HEK293 (cell line): ENCODE measurements at regions not wholly inside any gene's neighbourhood (a gene's known extent, or its start where the extent isn't known, plus 50 kb on each side); places are given as distances from the start of the nearest gene placed in this dataset.

Source experiments
- CTCF ChIA-PET: fragments of 350-600 bp; formaldehyde crosslinking; extraction: SDS; loops from one replicate; lab custom pipeline; 2021; ENCODE audit warnings: antibody characterized with exemption; lab: Yijun Ruan, JAX
- POLR2A ChIA-PET: fragments of 300-600 bp; formaldehyde crosslinking; extraction: SDS; loops from one replicate; lab custom pipeline; 2020; ENCODE audit warnings: antibody characterized with exemption, inconsistent platforms; lab: Yijun Ruan, JAX
- H3K27ac ChIP-seq: fragments of 200-500 bp; sonication (Bioruptor generic); 2 replicates; pipeline ENCODE4 v1.5.1; 2014; ENCODE audit warnings: low read depth, low read length, control low read depth, inconsistent platforms; ENCODE audit errors: extremely low read depth
- H3K36me3 ChIP-seq, 2 experiments: fragments of 200-500 bp in 1 of 2; sonication (Bioruptor generic) in 1 of 2; 1 replicate in 1 of 2; 2 replicates in 1 of 2; pipeline ENCODE4 v1.5.1; 2014 to 2017; ENCODE audit warnings: inconsistent platforms in 2 of 2, low read length in 2 of 2; ENCODE audit not compliant: control insufficient read depth in 2 of 2, insufficient read depth in 1 of 2
- H3K4me1 ChIP-seq: fragments of 200-500 bp; sonication (Bioruptor generic); 2 replicates; pipeline ENCODE4 v1.5.1; 2014; ENCODE audit warnings: mild to moderate bottlenecking, low read length, inconsistent platforms; ENCODE audit not compliant: control insufficient read depth, insufficient read depth
- H3K4me3 ChIP-seq: 2 replicates; pipeline ENCODE4 v1.5.1; 2011; ENCODE audit warnings: low read depth, mild to moderate bottlenecking, control low read depth, low read length, moderate library complexity
- H3K9me3 ChIP-seq: fragments of 200-500 bp; sonication (Bioruptor generic); 2 replicates; pipeline ENCODE4 v1.5.1; 2014; ENCODE audit warnings: low read depth, low read length, inconsistent platforms; ENCODE audit not compliant: control insufficient read depth, insufficient read depth
- EGR2 ChIP-seq: fragments of 450-650 bp; formaldehyde crosslinking; IDR thresholded peaks from 2 replicates; pipeline ENCODE4 v1.5.1; 2016; ENCODE audit warnings: low read depth, missing biosample characterization, missing genetic modification characterization
- GLIS1 ChIP-seq: fragments of 450-650 bp; formaldehyde crosslinking; IDR thresholded peaks from 2 replicates; pipeline ENCODE4 v1.5.1; 2016; ENCODE audit warnings: missing biosample characterization, missing genetic modification characterization
- HOXD13 ChIP-seq: sonication (generic); formaldehyde crosslinking; IDR thresholded peaks from 2 replicates; pipeline ENCODE4 v1.8.0; 2022; ENCODE audit warnings: missing genetic modification reagents, borderline replicate concordance
- KLF9 ChIP-seq: fragments of 450-650 bp; formaldehyde crosslinking; IDR thresholded peaks from 2 replicates; pipeline ENCODE4 v1.5.1; 2016; ENCODE audit warnings: missing biosample characterization, missing genetic modification characterization, low read depth
- MEIS1 ChIP-seq: sonication (generic); formaldehyde crosslinking; IDR thresholded peaks from 2 replicates; pipeline ENCODE4 v1.8.1; 2022; ENCODE audit warnings: missing genetic modification reagents, mild to moderate bottlenecking, borderline replicate concordance
- PATZ1 ChIP-seq: fragments of 450-650 bp; formaldehyde crosslinking; IDR thresholded peaks from 2 replicates; pipeline ENCODE4 v1.5.1; 2016; ENCODE audit warnings: missing biosample characterization, missing genetic modification characterization
- REPIN1 ChIP-seq: fragments of 450-650 bp; formaldehyde crosslinking; IDR thresholded peaks from 2 replicates; pipeline ENCODE4 v1.5.1; 2017; ENCODE audit warnings: missing biosample characterization, missing genetic modification characterization, low read depth
- SALL2 ChIP-seq: fragments of 450-650 bp; formaldehyde crosslinking; IDR thresholded peaks from 2 replicates; pipeline ENCODE4 v1.5.0; 2017; ENCODE audit warnings: missing biosample characterization, mild to moderate bottlenecking, missing genetic modification characterization, borderline replicate concordance
- SETDB1 ChIP-seq: IDR thresholded peaks from one replicate; pipeline ENCODE4 v1.6.1; 2017; ENCODE audit warnings: mild to moderate bottlenecking, low read length, moderate library complexity, mixed read lengths; ENCODE audit not compliant: insufficient read length
- TRIM28 ChIP-seq: IDR thresholded peaks from 2 replicates; pipeline ENCODE4 v1.6.1; 2011; ENCODE audit warnings: low read length, control low read depth, borderline replicate concordance
- WT1 ChIP-seq: fragments of 450-650 bp; formaldehyde crosslinking; IDR thresholded peaks from 2 replicates; pipeline ENCODE4 v1.5.1; 2016; ENCODE audit warnings: missing biosample characterization, missing genetic modification characterization
- ZBTB10 ChIP-seq: fragments of 450-650 bp; formaldehyde crosslinking; IDR thresholded peaks from 2 replicates; pipeline ENCODE4 v1.5.1; 2016; ENCODE audit warnings: missing biosample characterization, missing genetic modification characterization
- ZBTB21 ChIP-seq: fragments of 450-650 bp; formaldehyde crosslinking; IDR thresholded peaks from 2 replicates; pipeline ENCODE4 v1.5.1; 2017; ENCODE audit warnings: missing biosample characterization, missing genetic modification characterization
- ZFHX2 ChIP-seq: fragments of 450-650 bp; formaldehyde crosslinking; conservative IDR thresholded peaks from 2 replicates; pipeline ENCODE4 v1.5.1; 2016; ENCODE audit warnings: missing biosample characterization, missing genetic modification characterization
- ZNF10 ChIP-seq: fragments of 450-650 bp; formaldehyde crosslinking; IDR thresholded peaks from 2 replicates; pipeline ENCODE4 v1.5.1; 2017; ENCODE audit warnings: missing biosample characterization, missing genetic modification characterization
- ZNF140 ChIP-seq: fragments of 450-650 bp; formaldehyde crosslinking; IDR thresholded peaks from 2 replicates; pipeline ENCODE4 v1.5.1; 2016; ENCODE audit warnings: missing biosample characterization, missing genetic modification characterization
- ZNF18 ChIP-seq: fragments of 450-650 bp; formaldehyde crosslinking; IDR thresholded peaks from 2 replicates; pipeline ENCODE4 v1.5.1; 2016; ENCODE audit warnings: missing biosample characterization, missing genetic modification characterization
- ZNF221 ChIP-seq: fragments of 450-650 bp; formaldehyde crosslinking; IDR thresholded peaks from 2 replicates; pipeline ENCODE4 v1.5.1; 2017; ENCODE audit warnings: missing biosample characterization, missing genetic modification characterization, borderline replicate concordance
- ZNF341 ChIP-seq: fragments of 450-650 bp; formaldehyde crosslinking; IDR thresholded peaks from 2 replicates; pipeline ENCODE4; 2016; ENCODE audit warnings: low read depth, missing biosample characterization, missing genetic modification characterization
- ZNF548 ChIP-seq: fragments of 450-650 bp; formaldehyde crosslinking; IDR thresholded peaks from 2 replicates; pipeline ENCODE4 v1.5.1; 2016; ENCODE audit warnings: missing biosample characterization, missing genetic modification characterization
- ZNF621 ChIP-seq: fragments of 450-650 bp; formaldehyde crosslinking; IDR thresholded peaks from 2 replicates; pipeline ENCODE4 v1.5.1; 2017; ENCODE audit warnings: missing biosample characterization, missing genetic modification characterization
- ZNF670 ChIP-seq: fragments of 450-650 bp; formaldehyde crosslinking; IDR thresholded peaks from 2 replicates; pipeline ENCODE4 v1.5.1; 2016; ENCODE audit warnings: missing biosample characterization, missing genetic modification characterization, low read depth
- ZNF692 ChIP-seq: fragments of 450-650 bp; formaldehyde crosslinking; IDR thresholded peaks from 2 replicates; pipeline ENCODE4 v1.5.1; 2016; ENCODE audit warnings: missing biosample characterization, missing genetic modification characterization
- TF ChIP-seq, protein P1 (sequence below): fragments of 450-650 bp; formaldehyde crosslinking; conservative IDR thresholded peaks from 2 replicates; pipeline ENCODE4 v1.5.1; 2016; ENCODE audit warnings: low read depth, missing biosample characterization, missing genetic modification characterization

- Histone ChIP-seq H3K27ac (no peak overlapping the region), H3K4me3 (no peak overlapping the region), H3K36me3 (no peaks in the 10 kb centered on the region), H3K9me3 (no peaks in the 10 kb centered on the region), H3K4me1 (no peaks in the 10 kb centered on the region)
- TF ChIP-seq ZFHX2 (tag by site-specific recombination) = peak; percentile 60
- TF ChIP-seq ZNF18 (tag by site-specific recombination) = no peak
- no peak for TF ChIP-seq SALL2 (tag by site-specific recombination)
- no peak for TF ChIP-seq ZNF221 (tag by site-specific recombination)
- TF ChIP-seq EGR2 (tag by site-specific recombination) = peak; percentile 33; the same call in 1 of the 2 replicates
- TF ChIP-seq TRIM28 = 0 out of 2 replicates have a peak, but pooled peaks have one; percentile 37
- peak; percentile 57 for TF ChIP-seq ZNF692 (tag by site-specific recombination)
- POLR2A ChIA-PET = no interaction called here
- CTCF ChIA-PET = no interaction called here
Observed at GRCh38 chr4:85166318-85166717, 199.8 kb upstream of the WDFY3 start.

DNA sequence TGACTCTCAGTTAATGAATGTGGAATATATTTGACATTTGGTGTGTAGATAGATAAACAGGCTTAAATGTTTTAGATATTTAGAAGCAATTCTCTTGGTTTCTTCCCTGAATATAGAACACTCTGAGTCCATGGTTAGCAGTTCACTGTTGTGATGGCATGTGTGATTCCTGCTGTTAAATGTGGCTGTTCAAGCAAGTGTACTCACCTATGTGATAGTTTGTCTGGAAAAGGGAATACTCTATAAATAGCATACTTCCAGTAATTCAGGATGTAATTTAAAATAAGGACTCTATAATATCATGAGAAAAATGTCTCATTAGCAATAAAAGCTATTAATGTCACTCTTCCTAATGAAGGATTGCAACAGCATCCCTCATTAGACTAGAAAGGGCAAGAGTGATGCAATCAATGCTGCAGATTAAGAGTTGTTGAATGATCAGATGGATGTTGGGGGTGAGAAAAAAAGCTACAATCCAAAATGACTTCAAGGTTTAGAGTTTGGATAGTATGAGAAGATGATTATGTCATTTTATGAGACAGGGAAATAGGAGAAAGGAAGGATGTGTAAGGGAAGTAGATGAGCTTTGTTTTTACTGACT is 201.8 kb upstream of the WDFY3 start:
- ChIA-PET CTCF (interaction anchor here (0.6 to 0.9 kb wide), 2 partner anchors 15 to 22 kb away, joined by 3 read pairs; no protein-coding TSS in a partner anchor), POLR2A (no interaction called here)
- Histone ChIP-seq H3K27ac (no peak overlapping the region), H3K9me3 (no peaks in the 10 kb centered on the region), H3K4me1 (no peaks in the 10 kb centered on the region), H3K4me3 (no peak overlapping the region), H3K36me3 (no peaks in the 10 kb centered on the region)
- TF ChIP-seq SETDB1 = no peak
- TF ChIP-seq ZNF548 (tag by site-specific recombination) = no peak
- no peak for TF ChIP-seq HOXD13 (CRISPR knock-in tag)
- TF ChIP-seq, protein P1, sequence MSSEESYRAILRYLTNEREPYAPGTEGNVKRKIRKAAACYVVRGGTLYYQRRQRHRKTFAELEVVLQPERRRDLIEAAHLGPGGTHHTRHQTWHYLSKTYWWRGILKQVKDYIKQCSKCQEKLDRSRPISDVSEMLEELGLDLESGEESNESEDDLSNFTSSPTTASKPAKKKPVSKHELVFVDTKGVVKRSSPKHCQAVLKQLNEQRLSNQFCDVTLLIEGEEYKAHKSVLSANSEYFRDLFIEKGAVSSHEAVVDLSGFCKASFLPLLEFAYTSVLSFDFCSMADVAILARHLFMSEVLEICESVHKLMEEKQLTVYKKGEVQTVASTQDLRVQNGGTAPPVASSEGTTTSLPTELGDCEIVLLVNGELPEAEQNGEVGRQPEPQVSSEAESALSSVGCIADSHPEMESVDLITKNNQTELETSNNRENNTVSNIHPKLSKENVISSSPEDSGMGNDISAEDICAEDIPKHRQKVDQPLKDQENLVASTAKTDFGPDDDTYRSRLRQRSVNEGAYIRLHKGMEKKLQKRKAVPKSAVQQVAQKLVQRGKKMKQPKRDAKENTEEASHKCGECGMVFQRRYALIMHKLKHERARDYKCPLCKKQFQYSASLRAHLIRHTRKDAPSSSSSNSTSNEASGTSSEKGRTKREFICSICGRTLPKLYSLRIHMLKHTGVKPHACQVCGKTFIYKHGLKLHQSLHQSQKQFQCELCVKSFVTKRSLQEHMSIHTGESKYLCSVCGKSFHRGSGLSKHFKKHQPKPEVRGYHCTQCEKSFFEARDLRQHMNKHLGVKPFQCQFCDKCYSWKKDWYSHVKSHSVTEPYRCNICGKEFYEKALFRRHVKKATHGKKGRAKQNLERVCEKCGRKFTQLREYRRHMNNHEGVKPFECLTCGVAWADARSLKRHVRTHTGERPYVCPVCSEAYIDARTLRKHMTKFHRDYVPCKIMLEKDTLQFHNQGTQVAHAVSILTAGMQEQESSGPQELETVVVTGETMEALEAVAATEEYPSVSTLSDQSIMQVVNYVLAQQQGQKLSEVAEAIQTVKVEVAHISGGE (tag by site-specific recombination) = no peak
- no peak for TF ChIP-seq WT1 (tag by site-specific recombination)
- no peak for TF ChIP-seq ZNF621
- TF ChIP-seq KLF9 (tag by site-specific recombination) = no peak
- no peak for TF ChIP-seq ZBTB10 (tag by site-specific recombination)
- TF ChIP-seq GLIS1 (tag by site-specific recombination) = no peak
- no peak for TF ChIP-seq ZNF670 (tag by site-specific recombination)
- no peak for TF ChIP-seq ZNF341 (tag by site-specific recombination)
- TF ChIP-seq ZBTB21 (tag by site-specific recombination) = no peak
- no peak for TF ChIP-seq PATZ1
- no peak for TF ChIP-seq ZNF140 (tag by site-specific recombination)
- no peak for TF ChIP-seq MEIS1 (CRISPR knock-in tag)
- no peak for TF ChIP-seq REPIN1
- no peak for TF ChIP-seq ZNF10
